HG02970 (cell line): ENCODE measurements at regions not wholly inside any gene's neighbourhood (a gene's known extent, or its start where the extent isn't known, plus 50 kb on each side); places are given as distances from the start of the nearest gene placed in this dataset.

Source experiments
- ATAC-seq: cut with Tn5 transposase; IDR thresholded peaks from one replicate; pipeline ENCODE4 v1.9.1; 2021; ENCODE audit warnings: mild to moderate bottlenecking, moderate library complexity, moderate number of reproducible peaks; ENCODE audit not compliant: unreplicated experiment, low FRiP score

DNA sequence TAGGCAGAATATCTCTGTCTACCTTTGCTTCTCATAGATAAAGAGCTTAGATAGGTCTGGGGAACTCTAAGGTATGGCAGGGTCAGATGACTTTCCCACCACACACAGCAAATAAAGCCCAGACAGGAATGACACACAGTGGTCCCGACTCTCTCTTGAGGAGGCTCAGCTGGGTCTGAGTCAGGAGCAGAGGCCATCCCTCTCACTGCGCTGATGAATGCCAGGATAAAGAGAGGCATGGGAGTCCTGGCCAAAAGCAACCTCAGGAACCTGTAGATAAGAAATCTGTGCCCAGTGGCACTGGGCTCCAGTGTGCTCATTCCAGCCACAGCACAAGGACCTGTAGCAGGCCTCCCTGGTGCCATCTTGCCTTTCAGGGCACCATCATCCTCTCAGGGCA lies 129.4 kb upstream of the PARP11 start:
- no peak for ATAC-seq

DNA sequence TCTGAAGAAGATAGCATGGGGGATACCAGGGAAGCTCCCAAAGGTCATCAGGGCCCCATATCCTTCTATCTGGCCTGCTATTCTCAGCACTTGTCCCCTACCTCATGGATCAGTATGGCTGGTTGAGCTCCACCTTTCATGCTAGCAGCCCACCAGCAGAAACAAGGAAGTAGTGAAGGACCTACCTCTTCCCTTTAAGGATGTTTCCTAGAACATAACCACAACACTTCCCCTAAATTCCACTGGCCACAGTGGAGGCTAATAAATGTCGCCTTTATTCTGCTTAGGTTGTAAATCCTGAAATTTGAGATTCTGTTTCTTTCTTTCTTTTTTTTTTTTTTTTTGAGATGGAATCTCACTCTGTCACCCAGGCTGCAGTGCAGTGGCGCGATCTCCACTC lies 128.6 kb upstream of the PARP11 start:
- ATAC-seq = no peak

DNA sequence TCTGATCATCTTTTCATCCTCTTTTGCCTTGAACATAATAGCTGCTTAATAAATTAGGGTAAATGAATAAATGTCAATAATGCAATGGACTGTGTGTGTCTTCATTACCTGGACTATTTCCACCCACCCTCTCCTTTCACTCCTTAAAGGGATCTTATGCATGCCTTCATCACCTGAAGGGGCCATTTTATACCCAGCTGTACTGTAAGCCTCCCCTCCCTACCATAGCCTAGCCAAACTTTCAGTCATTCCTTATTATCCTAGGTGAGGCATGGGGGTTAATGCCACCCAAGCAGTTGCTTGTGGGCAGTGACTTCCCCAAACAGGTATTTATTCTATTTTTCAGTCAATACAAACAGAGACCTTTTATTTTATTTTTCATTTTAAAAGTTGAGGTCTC lies 127.8 kb upstream of the PARP11 start:
- no peak for ATAC-seq

DNA sequence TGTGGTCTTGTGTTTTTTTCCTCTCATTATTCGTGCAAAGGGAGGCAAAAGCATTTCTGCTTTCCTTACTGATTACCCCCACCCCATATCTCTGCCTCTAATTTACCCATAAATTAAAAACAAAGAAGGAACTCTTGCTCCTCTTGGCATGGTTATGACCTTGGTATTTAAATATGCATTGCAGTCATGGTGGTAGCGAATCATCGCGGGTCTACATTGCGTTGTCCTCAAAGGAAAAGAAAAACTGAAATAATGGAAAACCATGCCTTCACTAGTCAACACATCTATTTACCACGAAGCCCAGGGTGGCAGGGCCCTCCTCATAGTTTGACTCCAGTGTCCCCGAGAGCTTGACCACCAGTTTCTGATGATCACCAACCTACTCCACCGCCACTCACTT lies 126.7 kb upstream of the PARP11 start:
- no peak for ATAC-seq

DNA sequence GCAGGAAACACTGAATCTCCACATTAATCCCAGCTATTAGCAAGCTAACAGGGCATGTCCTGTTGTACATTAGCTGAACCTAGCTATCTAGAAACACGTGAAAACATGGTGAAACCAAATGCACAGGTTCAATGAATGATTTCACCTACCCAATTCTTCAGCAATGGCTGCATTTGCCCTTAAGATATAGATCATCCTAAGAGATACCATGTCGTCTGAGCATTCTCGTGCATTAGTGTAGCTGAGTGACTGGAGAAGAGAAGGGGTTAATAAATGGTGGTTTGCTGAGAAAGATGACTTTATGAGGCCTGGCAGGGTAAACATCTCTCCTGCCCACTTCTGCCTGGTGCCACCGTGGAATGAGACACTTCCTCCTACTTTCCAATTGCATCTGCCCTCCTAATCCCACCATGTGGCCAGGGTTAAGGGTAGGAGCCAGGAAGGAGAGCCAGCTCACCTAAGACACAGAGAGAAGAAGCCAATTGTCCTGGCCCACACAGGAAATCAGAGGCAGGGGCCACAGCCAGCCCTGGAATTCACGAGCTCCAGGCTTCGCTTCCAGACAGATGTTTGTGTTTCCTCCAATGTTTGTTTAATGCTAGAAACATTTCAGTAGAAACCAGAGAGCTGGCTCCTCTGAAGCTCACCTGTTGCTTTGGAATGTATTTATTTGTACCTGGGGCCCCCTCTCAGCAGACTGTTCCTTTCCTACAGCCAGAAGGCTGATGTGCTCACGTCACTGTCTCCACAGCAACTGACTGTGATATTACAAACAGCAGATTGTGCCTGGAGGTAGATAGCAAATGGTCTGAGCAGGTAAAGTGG lies 126.0 kb upstream of the PARP11 start:
- ATAC-seq = no peak

DNA sequence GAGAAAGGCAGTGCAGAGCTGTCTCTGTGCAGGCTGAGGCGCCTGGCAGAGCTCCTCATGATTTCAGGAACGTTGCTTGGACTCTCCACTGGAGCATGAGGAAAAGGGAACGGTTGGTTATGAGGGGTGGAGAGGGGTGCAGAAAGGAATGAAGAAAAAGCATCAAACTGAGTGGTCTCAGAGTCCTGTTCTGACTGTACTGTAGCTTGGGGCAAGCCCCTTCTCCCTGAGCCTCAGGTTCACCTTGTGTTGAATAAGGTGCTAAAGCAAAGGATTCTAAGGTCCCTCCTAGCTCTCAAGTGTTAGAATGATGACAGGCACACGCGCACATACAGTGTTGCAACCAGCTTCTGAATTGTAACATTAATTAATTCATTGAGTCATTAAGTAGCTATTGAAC lies 125.2 kb upstream of the PARP11 start:
- ATAC-seq = no peak

DNA sequence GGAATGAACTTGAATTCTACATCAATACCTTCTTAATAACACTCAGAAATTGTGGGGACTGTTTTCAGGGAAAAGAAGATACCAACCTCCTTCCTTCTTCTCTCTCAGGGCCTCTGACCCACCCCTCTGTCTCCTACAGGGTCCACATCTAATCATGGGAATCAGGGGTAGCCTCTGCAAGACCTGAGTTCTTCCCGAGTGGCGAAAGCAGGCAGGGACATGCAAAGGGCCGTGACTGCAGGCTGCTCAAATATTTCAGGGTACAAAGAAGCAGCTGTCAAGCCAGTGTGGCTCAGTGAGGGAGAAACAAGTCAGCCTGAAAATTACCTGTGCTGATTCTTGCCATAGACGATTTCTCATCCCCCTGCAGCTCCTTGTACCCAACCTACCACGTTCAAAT lies 123.1 kb upstream of the PARP11 start:
- ATAC-seq = no peak

DNA sequence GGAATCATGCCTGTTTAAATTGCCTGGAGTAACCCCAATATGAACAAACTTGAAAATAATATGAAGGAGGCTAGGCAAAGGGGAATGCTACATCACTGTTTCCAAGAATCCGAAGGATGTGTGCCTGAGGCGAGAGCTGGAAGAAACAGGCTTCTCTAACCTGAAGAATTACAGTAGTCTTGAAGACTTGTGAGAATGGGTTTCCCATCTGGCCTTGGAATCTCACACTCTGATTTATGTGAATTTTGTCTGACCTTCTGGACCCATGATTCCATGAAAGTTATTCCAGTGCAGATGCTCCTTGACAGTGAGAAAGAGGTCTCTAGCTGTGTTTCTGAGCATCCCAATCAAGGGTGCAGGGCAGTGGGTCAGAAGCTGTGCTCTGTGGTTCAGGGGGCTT lies 122.1 kb upstream of the PARP11 start:
- no peak for ATAC-seq

DNA sequence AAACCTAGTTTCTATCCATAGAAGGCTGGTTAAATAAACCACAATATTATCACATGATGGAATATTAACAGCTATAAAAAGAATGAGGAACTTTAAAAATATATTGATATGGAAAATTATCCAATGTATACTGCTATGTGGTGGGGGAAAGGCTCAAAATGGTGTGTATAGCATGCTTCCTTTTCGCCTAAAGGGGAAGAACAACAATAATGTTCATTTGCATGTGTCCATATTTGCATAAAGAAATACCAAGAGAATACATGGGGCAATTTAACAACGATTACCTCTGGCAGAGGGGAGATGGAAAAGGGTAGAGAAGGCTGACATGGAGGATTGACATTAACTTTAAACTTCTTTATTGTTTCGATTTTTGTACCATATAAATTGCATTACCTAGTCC lies 121.3 kb upstream of the PARP11 start:
- ATAC-seq = no peak

DNA sequence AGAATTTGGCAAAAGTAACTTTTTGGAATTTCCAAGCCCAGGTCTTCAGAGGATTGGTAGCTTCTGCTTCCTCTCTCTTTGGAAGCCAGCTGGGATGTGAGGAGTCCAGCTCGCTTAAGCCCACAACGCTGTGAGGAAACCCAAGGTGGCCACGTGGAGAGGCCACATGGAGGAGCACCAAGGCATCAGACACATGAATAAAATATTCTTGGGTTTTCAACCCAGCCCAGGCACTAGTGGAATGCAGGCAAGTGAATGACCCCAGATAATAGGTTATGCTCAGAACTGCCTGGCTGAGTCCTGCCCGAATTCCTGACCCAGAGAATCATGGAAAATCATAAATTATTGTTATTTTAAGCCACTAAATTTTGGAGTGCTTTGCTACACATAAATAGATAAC lies 119.7 kb upstream of the PARP11 start:
- no peak for ATAC-seq

DNA sequence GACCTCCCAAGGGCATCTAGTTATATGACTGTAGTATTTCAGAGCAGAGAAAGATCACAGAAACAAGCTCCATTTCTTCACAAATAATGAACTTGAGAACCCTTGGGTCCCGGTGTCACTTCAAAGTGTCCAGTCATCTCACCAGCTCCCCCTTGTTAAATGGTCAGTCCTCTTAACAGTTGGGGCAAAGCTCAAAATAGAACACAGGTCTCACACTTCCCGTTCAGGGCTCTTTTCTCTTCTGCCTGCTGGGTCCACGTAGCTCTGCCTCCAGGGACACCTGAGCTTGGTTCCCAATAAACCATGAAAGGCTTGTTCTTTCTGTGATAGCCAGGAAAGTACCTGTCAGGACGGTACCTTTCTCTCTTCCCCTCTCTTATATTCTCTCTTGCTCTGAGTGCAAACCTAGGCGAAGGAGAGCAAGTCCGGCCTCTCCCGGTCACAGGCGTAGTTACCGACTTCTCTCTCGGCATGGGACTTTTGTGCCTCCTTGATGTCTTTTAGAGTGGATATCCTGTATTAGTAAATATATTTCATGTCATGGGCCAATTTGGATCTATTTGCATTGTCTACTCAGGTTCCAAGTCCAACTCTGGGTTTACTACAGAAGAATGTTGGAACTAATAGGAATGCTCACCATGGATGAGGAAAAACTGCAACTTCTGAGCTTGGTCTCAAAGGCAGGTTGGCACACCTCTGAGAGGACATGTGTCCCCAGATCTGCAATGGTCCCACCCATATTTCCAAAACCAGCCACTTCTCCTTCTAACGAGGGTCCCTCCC lies 118.8 kb upstream of the PARP11 start:
- no peak for ATAC-seq

DNA sequence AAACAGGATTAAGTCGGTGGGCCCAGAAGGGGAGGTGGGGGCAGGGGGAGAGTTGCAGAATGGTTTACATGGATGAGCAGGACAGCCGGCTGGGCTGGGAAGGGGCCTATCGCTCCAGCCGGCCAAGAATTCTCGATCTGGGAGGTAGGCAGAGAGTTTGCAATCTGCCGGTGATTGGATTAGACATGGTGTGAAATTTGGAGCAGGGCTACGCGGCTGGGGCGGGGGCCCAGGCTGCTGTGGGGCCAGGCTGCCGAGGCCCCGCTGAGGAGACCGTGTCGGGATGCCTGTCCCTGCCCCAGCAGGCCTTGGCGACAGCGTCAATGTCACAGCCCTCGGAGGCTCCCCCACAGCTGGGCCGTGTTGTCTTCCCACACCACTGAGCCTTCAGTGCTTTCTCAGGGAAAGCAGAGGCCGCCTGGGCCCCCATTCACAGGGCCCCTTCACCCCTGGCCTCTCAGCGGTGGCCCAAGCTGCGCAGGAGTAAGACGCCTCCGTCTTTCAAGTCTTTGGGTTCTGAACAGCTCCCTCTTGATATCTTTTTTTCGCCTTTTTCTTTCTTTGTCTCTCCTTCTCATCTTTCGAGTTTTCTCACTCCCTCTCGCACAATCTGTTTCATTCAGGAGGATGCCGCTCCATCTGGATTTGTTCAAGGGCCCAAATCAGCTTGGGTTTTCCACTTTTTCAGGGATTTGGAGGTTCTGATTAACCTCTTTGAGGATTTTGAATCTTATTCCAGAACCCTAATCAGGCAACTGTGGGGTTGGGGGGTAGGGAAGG lies 117.5 kb upstream of the PARP11 start:
- ATAC-seq = no peak

DNA sequence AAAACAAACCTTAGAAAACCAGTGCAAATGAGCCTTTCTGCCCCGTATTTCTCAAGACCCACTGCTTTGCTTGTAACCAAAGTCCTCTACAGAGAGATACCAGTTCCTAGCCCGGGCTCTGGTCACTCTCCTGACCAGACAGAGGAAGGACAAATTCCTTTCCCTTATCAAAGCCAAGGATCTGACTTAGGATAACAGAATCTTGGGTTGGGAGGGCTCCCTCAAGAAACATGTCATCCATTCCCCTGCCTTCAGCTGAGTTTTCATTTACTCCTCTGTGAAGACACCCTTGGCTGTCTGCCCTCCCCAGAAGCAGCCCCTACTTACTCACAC lies 116.0 kb upstream of the PARP11 start:
- ATAC-seq = no peak

DNA sequence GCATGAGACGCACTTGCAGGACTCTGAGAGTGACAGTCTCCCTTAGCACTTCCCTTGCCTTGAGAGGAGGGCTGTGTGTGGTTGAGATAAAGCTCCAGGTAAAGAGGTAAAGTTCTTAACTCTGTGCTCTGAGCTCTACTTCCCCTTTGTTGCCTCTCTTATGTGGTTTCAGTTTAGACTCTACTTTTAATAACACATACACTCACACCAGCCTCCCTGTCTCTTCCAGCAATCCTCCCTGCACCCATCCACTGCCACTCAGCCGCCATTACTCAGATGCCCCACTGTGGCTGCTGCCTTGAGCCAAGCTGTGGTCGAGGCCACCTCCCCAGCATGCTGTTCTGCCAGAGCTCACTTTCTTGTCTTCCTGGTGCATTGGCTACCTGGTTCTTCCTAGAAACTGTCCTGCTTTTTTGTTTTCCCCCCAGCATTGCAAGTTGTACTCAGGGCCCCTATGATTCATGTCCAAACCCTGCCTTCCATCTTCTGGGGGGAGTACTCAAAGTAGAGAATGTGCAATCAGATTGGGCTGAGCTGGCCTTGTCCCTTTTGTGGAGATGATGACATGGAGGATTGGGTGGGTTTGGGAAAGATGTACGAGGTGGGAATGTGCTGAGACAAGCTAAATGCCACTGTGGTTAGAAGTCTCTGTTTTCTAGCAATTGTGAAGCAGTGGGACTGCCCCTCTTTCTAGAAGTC lies 115.5 kb upstream of the PARP11 start:
- no peak for ATAC-seq

DNA sequence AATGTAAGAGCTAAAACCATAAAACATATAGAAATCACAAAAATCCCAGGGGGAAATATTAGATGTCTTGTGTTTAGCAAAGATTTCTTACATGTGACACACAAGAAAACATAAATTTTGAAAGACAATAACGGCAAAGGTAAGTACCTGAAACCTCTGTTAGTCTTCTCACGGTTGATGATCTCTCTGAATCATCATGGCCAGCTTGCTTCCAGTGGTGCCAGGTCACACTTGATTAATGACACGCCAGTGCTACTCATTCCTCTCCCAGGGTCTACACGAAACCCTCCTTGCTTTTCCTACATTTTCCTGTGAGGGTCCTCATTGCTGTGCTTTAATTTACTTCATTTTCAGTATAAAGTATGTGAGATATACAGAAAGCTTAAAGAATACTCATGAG lies 114.4 kb upstream of the PARP11 start:
- ATAC-seq = no peak

DNA sequence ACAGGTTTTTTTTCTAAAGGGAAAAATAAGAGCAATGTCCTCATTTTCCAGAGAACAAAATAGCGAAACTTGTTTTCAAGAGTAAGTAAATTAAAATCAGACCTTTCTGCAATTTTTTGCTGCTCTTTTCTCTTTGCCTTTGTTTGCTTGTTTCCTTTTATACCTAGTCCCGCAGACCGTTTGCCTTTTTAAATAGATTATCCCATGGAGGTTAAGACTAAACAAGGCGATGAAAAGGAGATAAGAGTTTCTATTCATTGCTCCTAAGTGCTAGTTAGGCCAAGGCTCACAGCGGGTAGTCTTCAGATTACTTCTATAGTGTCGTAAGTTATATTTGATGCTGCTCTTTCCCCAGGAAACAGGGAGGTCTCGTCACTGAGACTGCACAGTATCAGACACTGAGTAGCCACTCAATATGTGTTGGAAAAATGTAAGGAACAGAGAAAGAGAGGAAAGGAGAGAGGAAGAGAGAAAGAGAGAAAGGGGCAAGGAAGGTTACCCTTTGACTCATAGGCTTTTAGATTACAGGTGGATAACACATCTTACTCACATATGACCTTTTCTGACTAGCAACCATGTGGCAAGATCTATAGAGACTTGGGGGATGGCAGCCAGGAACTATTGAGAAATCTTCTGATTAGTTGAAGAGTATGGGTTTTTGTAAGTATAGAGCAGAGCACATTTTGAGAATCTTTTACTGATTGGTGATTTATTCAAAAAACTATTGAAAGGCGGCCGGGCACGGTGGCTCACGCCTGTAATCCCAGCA lies 107.5 kb upstream of the PARP11 start:
- no peak for ATAC-seq

DNA sequence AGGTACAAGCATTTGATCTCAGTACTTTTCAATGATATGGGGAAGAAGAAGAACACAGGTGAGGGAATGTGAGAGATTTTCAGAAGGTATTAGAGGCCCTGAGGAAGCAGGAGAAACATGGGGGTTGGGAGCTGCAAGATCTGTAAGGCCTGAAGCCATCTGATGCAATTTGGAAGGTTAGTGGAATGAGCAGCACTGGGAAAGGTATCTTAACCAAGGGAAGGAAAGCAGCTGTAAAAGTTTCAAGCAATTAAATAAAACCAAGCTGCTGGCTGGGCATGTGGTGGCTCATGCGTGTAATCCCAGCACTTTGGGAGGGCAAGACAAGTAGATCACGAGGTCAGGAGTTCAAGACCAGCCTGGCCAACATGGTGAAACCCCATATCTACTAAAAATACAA lies 104.4 kb upstream of the PARP11 start:
- no peak for ATAC-seq

DNA sequence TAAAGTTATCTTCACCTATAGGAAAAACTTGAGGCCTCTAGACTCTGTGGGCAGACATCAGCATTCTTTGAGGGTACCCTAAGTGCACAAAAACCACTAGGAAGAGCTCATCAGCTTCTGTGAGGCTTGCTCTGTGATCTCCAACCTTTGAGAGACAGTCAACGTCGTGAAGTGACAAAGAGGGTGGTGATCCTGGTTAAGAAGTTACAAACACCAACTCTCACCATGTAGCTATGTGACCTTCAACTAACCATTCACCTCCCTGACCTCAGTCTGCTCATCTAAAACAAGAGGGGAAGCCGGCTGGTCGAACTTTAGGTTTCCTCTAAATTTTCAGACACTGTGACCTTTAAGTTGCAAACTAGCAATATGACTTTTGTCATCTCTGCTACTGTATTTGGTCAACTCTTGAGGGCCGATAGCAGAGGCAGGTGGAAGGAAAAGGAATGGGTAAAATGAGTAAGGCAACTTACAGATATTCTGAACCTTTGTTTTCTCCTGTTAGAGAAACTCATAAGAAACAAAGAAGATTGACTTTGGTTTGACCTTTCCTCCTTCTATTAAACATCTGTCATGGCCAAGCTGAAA lies 103.2 kb upstream of the PARP11 start:
- no peak for ATAC-seq

DNA sequence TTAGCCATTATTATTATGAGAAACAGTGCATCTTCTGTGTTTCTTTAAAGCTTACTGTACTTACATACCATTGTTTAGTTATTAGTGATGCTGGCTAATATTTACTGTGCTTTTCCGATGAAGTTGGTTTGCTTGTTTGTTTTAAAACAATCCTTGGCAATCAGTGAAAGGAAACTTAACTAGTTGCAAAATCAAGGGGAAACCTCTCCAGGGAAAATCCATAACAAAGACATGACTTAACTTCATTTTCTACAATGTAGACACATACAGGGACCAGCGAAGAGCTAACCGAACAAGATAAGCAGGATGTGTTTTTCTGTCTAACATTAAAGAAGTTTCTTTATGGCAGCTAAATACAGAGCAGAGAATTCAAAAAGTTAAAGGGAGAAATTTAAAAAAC lies 102.5 kb upstream of the PARP11 start:
- no peak for ATAC-seq

DNA sequence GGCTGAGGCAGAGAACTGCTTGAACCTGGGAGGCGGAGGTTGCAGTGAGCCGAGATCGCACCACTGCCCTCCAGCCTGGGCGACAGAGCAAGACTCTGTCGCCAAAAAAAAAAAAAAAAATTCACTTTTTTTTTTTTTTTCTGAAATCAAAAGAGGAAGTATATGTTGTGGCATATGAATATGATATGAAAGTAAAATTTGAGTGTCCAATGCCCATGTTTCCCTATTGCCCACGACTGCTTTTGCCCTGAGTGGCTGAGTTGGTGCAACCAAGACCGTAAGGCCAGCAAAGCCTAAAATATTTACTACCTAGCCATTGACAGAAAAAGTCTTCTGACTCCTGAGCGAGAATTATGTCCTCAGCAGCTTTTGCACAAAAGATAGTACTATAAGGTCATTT lies 101.7 kb upstream of the PARP11 start:
- no peak for ATAC-seq
